Bronchial epithelial cell (primary cell): ENCODE measurements at regions not wholly inside any gene's neighbourhood (a gene's known extent, or its start where the extent isn't known, plus 50 kb on each side); places are given as distances from the start of the nearest gene placed in this dataset.

ENCODE experiments used
- DNase-seq: peaks from one replicate; pipeline ENCODE4 v3.0.0-alpha.2; 2010; ENCODE audit warnings: low read depth
- FAIRE-seq: peaks from 2 replicates; lab custom pipeline; 2011; peaks lifted over from hg19 to GRCh38; lab: Jason Lieb, UNC
- H3K27me3 ChIP-seq: 2 replicates; pipeline ENCODE4 v1.5.1; 2011; ENCODE audit warnings: low read length; ENCODE audit not compliant: control insufficient read depth, insufficient read depth
- H3K36me3 ChIP-seq: 2 replicates; pipeline ENCODE4 v1.5.1; 2011; ENCODE audit warnings: low read length; ENCODE audit not compliant: control insufficient read depth, insufficient read depth
- H3K4me3 ChIP-seq: 2 replicates; pipeline ENCODE4 v1.5.1; 2011; ENCODE audit warnings: mild to moderate bottlenecking, low read depth, low read length, control low read depth
- CTCF ChIP-seq: IDR thresholded peaks from 2 replicates; pipeline ENCODE4 v1.5.1; 2011; ENCODE audit warnings: mild to moderate bottlenecking, moderate library complexity, low read length, control low read depth, inconsistent platforms; ENCODE audit not compliant: insufficient read depth, severe bottlenecking

- FAIRE-seq (no peak), DNase-seq (peak; percentile 40)
- H3K27me3 ChIP-seq, result no peaks in the 10 kb centered on the region
Measured at GRCh38 chr4:124322234-124323065, 390.1 kb downstream of the ANKRD50 start.

DNA sequence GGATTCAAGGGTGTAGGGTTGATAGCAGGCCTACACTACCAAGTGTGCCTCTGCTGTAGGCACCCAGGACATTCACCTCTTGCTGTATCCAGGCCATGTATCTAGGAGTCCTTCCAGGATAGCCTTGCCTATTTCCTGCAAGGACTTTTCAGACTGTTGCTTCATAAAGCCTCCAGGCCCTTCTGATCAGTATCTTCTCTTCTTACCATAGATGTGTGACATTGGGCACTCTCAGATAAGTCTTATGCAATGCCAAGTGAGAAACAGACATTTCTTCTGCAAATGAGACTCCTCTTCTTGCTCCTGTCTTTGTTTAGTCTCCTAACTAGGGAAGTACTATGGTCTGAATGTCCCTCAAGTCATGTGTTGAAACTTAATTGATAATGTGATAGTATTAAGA, 386.8 kb downstream of the ANKRD50 start:
- no peaks in the 10 kb centered on the region for H3K36me3 ChIP-seq
- TF ChIP-seq CTCF, result no peak
- no peak for DNase-seq
- FAIRE-seq, result peak; percentile 50
- H3K4me3 ChIP-seq, result no peak overlapping the region
- no peaks in the 10 kb centered on the region for H3K27me3 ChIP-seq

More at GRCh38 chr4:124322234-124323065, 390.1 kb downstream of the ANKRD50 start:
- H3K4me3 ChIP-seq, result no peak overlapping the region
- TF ChIP-seq CTCF, result peak; percentile 27
- no peaks in the 10 kb centered on the region for H3K36me3 ChIP-seq

DNA sequence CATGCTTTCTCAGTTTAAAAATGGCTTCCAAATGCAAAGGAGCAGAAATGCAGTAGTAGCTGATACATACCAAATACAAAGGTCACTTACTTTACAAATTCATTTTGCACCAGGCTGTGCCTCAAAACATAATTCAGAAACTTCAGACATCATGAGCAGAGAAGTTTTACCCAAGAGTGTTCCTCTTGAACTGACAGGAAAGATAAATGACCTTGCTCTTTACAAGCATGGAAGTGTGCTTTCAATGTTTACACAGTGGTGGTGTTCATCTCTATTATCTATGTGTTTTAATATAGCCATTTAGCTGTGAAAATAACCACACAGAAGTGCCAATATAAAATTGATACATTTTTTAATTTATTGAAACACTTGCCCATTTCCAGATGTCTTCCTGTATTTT, 383.4 kb downstream of the ANKRD50 start:
- H3K36me3 ChIP-seq, result no peaks in the 10 kb centered on the region
- DNase-seq (no peak), FAIRE-seq (no peak)
- no peaks in the 10 kb centered on the region for H3K27me3 ChIP-seq
- H3K4me3 ChIP-seq, result no peak overlapping the region
- no peak for TF ChIP-seq CTCF

DNA sequence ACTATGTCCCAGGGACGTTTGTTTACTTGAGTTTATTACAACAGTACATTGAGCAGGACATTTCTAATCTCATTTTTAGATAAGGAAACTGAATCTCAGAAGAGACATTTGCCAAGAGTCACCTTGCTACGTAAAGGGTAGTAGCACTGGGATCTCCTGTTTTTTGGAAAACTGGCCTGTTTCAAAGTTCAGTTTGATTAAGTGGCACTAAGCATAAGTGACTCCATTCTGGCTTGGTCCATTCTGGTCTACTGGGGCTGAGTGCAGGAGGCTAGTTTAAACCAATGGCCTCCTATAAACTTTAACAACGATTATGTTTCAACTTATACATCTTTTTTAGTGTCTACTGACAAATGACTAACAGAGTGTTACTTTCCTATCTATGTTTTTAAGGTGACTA, 382.5 kb downstream of the ANKRD50 start:
- no peak for FAIRE-seq
- Histone ChIP-seq H3K36me3 (no peaks in the 10 kb centered on the region), H3K27me3 (no peaks in the 10 kb centered on the region), H3K4me3 (no peak overlapping the region)
- TF ChIP-seq CTCF, result no peak
- DNase-seq, result no peak

DNA sequence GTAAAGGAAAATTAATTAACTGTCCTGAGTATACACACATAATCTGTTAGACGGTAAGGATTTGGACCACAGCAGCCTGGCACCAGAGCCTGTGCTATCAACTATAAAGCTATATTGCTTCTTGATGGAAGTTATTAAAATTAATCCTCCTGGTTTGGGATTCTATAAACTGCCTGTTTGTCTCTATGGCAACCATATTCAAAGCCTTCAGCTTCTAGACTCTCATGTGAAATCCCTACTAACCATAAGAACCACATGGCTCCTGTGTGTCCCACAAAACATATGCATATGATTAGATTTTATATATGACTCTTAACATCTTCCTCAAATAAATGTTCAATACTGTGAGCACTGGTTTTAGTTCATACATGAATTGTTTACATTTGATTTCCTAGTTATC, 380.8 kb downstream of the ANKRD50 start:
- no peak for FAIRE-seq
- no peak for TF ChIP-seq CTCF
- Histone ChIP-seq H3K4me3 (no peak overlapping the region), H3K36me3 (no peaks in the 10 kb centered on the region), H3K27me3 (no peaks in the 10 kb centered on the region)
- DNase-seq, result no peak
